ENCODE measurements at regions not wholly inside any gene's neighbourhood (a gene's known extent, or its start where the extent isn't known, plus 50 kb on each side); places are given as distances from the start of the nearest gene placed in this dataset.

DNA sequence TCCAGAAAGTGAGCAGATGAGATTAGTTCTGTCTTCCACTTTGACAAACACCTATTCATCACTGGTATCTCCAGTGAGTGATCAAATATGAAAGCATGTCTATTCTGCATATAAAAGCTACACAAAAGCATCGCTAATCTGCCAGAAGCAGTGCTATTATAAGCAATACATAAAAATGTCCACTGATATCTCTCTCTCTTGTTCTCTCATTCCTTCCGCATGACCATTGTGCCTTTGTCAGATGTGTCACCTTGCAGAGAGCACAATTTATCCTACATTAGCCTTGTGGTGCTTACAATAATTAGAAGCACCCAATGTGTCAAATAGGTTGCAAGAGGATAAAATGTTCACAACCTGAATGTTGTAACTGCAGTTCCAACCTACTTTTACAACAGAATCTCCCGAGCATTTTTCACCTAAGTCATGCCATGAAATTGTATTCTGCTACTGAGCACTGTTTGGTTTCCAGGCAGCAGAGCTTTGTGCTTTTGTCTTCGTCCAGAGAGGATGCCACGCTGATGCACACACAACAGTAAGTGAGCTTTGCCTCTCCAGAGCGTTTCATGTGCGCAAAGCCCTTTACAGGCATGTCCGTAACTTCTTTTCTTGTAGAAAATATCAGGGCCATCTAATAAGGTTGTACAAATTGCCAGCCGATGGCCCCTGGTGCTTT, 198.7 kb upstream of the PLD5 start:
- no peaks in the 10 kb centered on the region for H4K20me1 ChIP-seq (ENCODE audit: control insufficient read depth, extremely low read depth, insufficient read depth, low read length)
- H3K36me3 ChIP-seq (ENCODE audit: control insufficient read depth, insufficient read depth, low read length): no peaks in the 10 kb centered on the region
- no peaks in the 10 kb centered on the region for H3K27me3 ChIP-seq (ENCODE audit: control insufficient read depth, insufficient read depth, low read length)
- no peak for DNase-seq (ENCODE audit: low read depth in 2 of 2)
- TF ChIP-seq CTCF (conservative IDR thresholded peaks at IDR 0.05 in 1 of 2, IDR thresholded peaks at IDR 0.05 in 1 of 2; ENCODE audit: low read depth in 1 of 2, low read length in 2 of 2) (no peak), EZH2 (IDR thresholded peaks at IDR 0.05; ENCODE audit: low read length, missing control alignments) (no peak)
- no peak overlapping the region for H3K4me2 ChIP-seq (ENCODE audit: extremely low read depth, insufficient read depth, low read length)
- no peaks in the 10 kb centered on the region for H3K79me2 ChIP-seq (ENCODE audit: control insufficient read depth, insufficient read depth, low read length)
- no peak overlapping the region for H3K27ac ChIP-seq (ENCODE audit: insufficient read depth, low read length)
- H3K4me3 ChIP-seq (replicated peaks in 1 of 4; ENCODE audit: control extremely low read depth in 1 of 4, insufficient read depth in 1 of 4, low read depth in 3 of 4, low read length in 4 of 4): no peak overlapping the region
- no peaks in the 10 kb centered on the region for H3K9me3 ChIP-seq (ENCODE audit: control insufficient read depth, insufficient read depth, low read depth, low read length)
- no peaks in the 10 kb centered on the region for H3K4me1 ChIP-seq (ENCODE audit: control insufficient read depth, extremely low read depth, insufficient read depth, low read length)
- H3K9ac ChIP-seq (ENCODE audit: insufficient read depth, low read length): no peak overlapping the region
- no peak overlapping the region for H2AFZ ChIP-seq (ENCODE audit: low read length)

- H3K27me3 ChIP-seq (ENCODE audit: control insufficient read depth, insufficient read depth, low read length): no peaks in the 10 kb centered on the region
- no peaks in the 10 kb centered on the region for H3K9me3 ChIP-seq (ENCODE audit: control insufficient read depth, insufficient read depth, low read depth, low read length)
- no peaks in the 10 kb centered on the region for H3K4me1 ChIP-seq (ENCODE audit: control insufficient read depth, extremely low read depth, insufficient read depth, low read length)
- no peak overlapping the region for H2AFZ ChIP-seq (ENCODE audit: low read length)
- no peaks in the 10 kb centered on the region for H4K20me1 ChIP-seq (ENCODE audit: control insufficient read depth, extremely low read depth, insufficient read depth, low read length)
- H3K79me2 ChIP-seq (ENCODE audit: control insufficient read depth, insufficient read depth, low read length): no peaks in the 10 kb centered on the region
- no peak overlapping the region for H3K27ac ChIP-seq (ENCODE audit: insufficient read depth, low read length)
- H3K4me3 ChIP-seq (replicated peaks in 1 of 4; ENCODE audit: control extremely low read depth in 1 of 4, insufficient read depth in 1 of 4, low read depth in 3 of 4, low read length in 4 of 4): no peak overlapping the region
- TF ChIP-seq EZH2 (IDR thresholded peaks at IDR 0.05; ENCODE audit: low read length, missing control alignments): no peak
- TF ChIP-seq CTCF (conservative IDR thresholded peaks at IDR 0.05 in 1 of 2, IDR thresholded peaks at IDR 0.05 in 1 of 2; ENCODE audit: low read depth in 1 of 2, low read length in 2 of 2): no peak
- DNase-seq (ENCODE audit: low read depth in 2 of 2): no peak
- H3K9ac ChIP-seq (ENCODE audit: insufficient read depth, low read length): no peak overlapping the region
- no peak overlapping the region for H3K4me2 ChIP-seq (ENCODE audit: extremely low read depth, insufficient read depth, low read length)
- H3K36me3 ChIP-seq (ENCODE audit: control insufficient read depth, insufficient read depth, low read length): no peaks in the 10 kb centered on the region
Measured at GRCh38 chr1:242718967-242719366, 194.5 kb upstream of the PLD5 start.

- no peak for DNase-seq (ENCODE audit: low read depth in 2 of 2)
Measured at GRCh38 chr1:242712248-242712647, 187.8 kb upstream of the PLD5 start.

More at GRCh38 chr1:242712248-242712647, 187.8 kb upstream of the PLD5 start:
- H2AFZ ChIP-seq (ENCODE audit: low read length): no peak overlapping the region
- H3K9me3 ChIP-seq (ENCODE audit: control insufficient read depth, insufficient read depth, low read depth, low read length): no peaks in the 10 kb centered on the region
- H4K20me1 ChIP-seq (ENCODE audit: control insufficient read depth, extremely low read depth, insufficient read depth, low read length): no peaks in the 10 kb centered on the region
- H3K79me2 ChIP-seq (ENCODE audit: control insufficient read depth, insufficient read depth, low read length): no peaks in the 10 kb centered on the region
- H3K27ac ChIP-seq (ENCODE audit: insufficient read depth, low read length): no peak overlapping the region
- H3K4me3 ChIP-seq (replicated peaks in 1 of 4; ENCODE audit: control extremely low read depth in 1 of 4, insufficient read depth in 1 of 4, low read depth in 3 of 4, low read length in 4 of 4): no peak overlapping the region
- H3K9ac ChIP-seq (ENCODE audit: insufficient read depth, low read length): no peak overlapping the region
- no peaks in the 10 kb centered on the region for H3K36me3 ChIP-seq (ENCODE audit: control insufficient read depth, insufficient read depth, low read length)
- H3K4me2 ChIP-seq (ENCODE audit: extremely low read depth, insufficient read depth, low read length): no peak overlapping the region
- no peaks in the 10 kb centered on the region for H3K4me1 ChIP-seq (ENCODE audit: control insufficient read depth, extremely low read depth, insufficient read depth, low read length)
- H3K27me3 ChIP-seq (ENCODE audit: control insufficient read depth, insufficient read depth, low read length): no peaks in the 10 kb centered on the region
- TF ChIP-seq CTCF (conservative IDR thresholded peaks at IDR 0.05 in 1 of 2, IDR thresholded peaks at IDR 0.05 in 1 of 2; ENCODE audit: low read depth in 1 of 2, low read length in 2 of 2) (no peak), EZH2 (IDR thresholded peaks at IDR 0.05; ENCODE audit: low read length, missing control alignments) (no peak)
